OCI-LY1 (cell line): ENCODE measurements at regions not wholly inside any gene's neighbourhood (a gene's known extent, or its start where the extent isn't known, plus 50 kb on each side); places are given as distances from the start of the nearest gene placed in this dataset.

Experiments used
- H2AFZ ChIP-seq: fragments of 200-600 bp; sonication (generic), shearing (Covaris generic); 2 replicates; pipeline ENCODE4 v1.6.0; 2014; ENCODE audit warnings: antibody characterized with exemption, mild to moderate bottlenecking, low read length
- H3F3A ChIP-seq: fragments of 200-600 bp; sonication (generic), shearing (Covaris generic); 2 replicates; pipeline ENCODE4 v1.6.0; 2014; ENCODE audit warnings: mild to moderate bottlenecking, antibody characterized with exemption, low read length, moderate library complexity; ENCODE audit not compliant: insufficient read depth
- H3K27ac ChIP-seq: fragments of 200-600 bp; sonication (generic); 2 replicates; pipeline ENCODE4 v1.5.1; 2014; ENCODE audit warnings: low read length, mixed run types, mild to moderate bottlenecking, low read depth; ENCODE audit not compliant: poor library complexity, severe bottlenecking
- H3K27me3 ChIP-seq: fragments of 200-600 bp; sonication (generic); 2 replicates; pipeline ENCODE4 v1.6.0; 2014; ENCODE audit warnings: antibody characterized with exemption, mild to moderate bottlenecking, low read length, moderate library complexity; ENCODE audit not compliant: insufficient read depth
- H3K36me3 ChIP-seq: fragments of 200-600 bp; sonication (generic); 2 replicates; pipeline ENCODE4 v1.6.1; 2014; ENCODE audit warnings: mild to moderate bottlenecking, antibody characterized with exemption, low read length, moderate library complexity, mixed read lengths; ENCODE audit not compliant: insufficient read depth
- H3K4me1 ChIP-seq: fragments of 200-600 bp; sonication (generic); 2 replicates; pipeline ENCODE4 v1.5.1; 2014; ENCODE audit warnings: mild to moderate bottlenecking, low read length, moderate library complexity; ENCODE audit not compliant: insufficient read depth, severe bottlenecking
- H3K4me2 ChIP-seq: fragments of 200-600 bp; sonication (generic), shearing (Covaris generic); 2 replicates; pipeline ENCODE4 v1.6.1; 2014; ENCODE audit warnings: low read length
- H3K4me3 ChIP-seq: fragments of 200-600 bp; sonication (generic); 2 replicates; pipeline ENCODE4 v1.5.1; 2014; ENCODE audit warnings: low read length, low read depth, mild to moderate bottlenecking, mixed read lengths; ENCODE audit not compliant: poor library complexity, severe bottlenecking
- H3K79me2 ChIP-seq: fragments of 200-600 bp; shearing (Covaris generic); 2 replicates; pipeline ENCODE4 v1.6.1; 2016; ENCODE audit warnings: mixed run types, low read length, mixed read lengths; ENCODE audit not compliant: insufficient read depth
- H3K9ac ChIP-seq: fragments of 200-600 bp; sonication (generic), shearing (Covaris generic); 2 replicates; pipeline ENCODE4 v1.6.1; 2014; ENCODE audit warnings: mild to moderate bottlenecking, low read length, mixed read lengths
- H3K9me2 ChIP-seq: fragments of 200-600 bp; sonication (generic), shearing (Covaris generic); 2 replicates; pipeline ENCODE4 v1.6.1; 2014; ENCODE audit warnings: low read depth, mild to moderate bottlenecking, low read length, mixed read lengths
- H3K9me3 ChIP-seq: fragments of 200-600 bp; shearing (Covaris generic); 2 replicates; pipeline ENCODE4 v1.6.1; 2014; ENCODE audit warnings: low read length, mixed read lengths
- H4K20me1 ChIP-seq: fragments of 200-600 bp; sonication (generic), shearing (Covaris generic); 2 replicates; pipeline ENCODE4 v1.6.0; 2016; ENCODE audit warnings: mild to moderate bottlenecking, low read length; ENCODE audit not compliant: insufficient read depth
- CTCF ChIP-seq: fragments of 200-600 bp; sonication (generic), shearing (Covaris generic); IDR thresholded peaks from 2 replicates; pipeline ENCODE4 v1.5.1; 2017; ENCODE audit warnings: mild to moderate bottlenecking, antibody characterized with exemption, low read length, moderate library complexity, mixed read lengths
- EZH2 ChIP-seq: fragments of 200-600 bp; sonication (generic), shearing (Covaris generic); IDR thresholded peaks from 2 replicates; pipeline ENCODE4 v1.8.0; 2017; ENCODE audit warnings: borderline replicate concordance, mixed run types, mild to moderate bottlenecking, antibody characterized with exemption, low read length, moderate library complexity, mixed read lengths

GRCh38 chr6:155832596-155832995 lies 377.0 kb upstream of the NOX3 start:
- H3K36me3 ChIP-seq = no peaks in the 10 kb centered on the region

GRCh38 chr6:155830531-155830930 lies 374.9 kb upstream of the NOX3 start:
- no peak overlapping the region for H3K4me3 ChIP-seq
- no peaks in the 10 kb centered on the region for H3K9me3 ChIP-seq
- no peaks in the 10 kb centered on the region for H4K20me1 ChIP-seq
- TF ChIP-seq EZH2 = no peak
- no peak for TF ChIP-seq CTCF
- no peak overlapping the region for H3K9ac ChIP-seq
- no peaks in the 10 kb centered on the region for H3K36me3 ChIP-seq
- no peak overlapping the region for H3K27ac ChIP-seq
- H3K4me1 ChIP-seq = no peaks in the 10 kb centered on the region
- no peaks in the 10 kb centered on the region for H3K27me3 ChIP-seq
- no peaks in the 10 kb centered on the region for H3K9me2 ChIP-seq
- no peaks in the 10 kb centered on the region for H3K79me2 ChIP-seq
- no peak overlapping the region for H2AFZ ChIP-seq
- no peak overlapping the region for H3K4me2 ChIP-seq
- H3F3A ChIP-seq = no peaks in the 10 kb centered on the region

More at GRCh38 chr6:155832596-155832995, 377.0 kb upstream of the NOX3 start:
- H3K9me2 ChIP-seq = no peaks in the 10 kb centered on the region
- no peak overlapping the region for H2AFZ ChIP-seq
- H3F3A ChIP-seq = no peaks in the 10 kb centered on the region
- no peak overlapping the region for H3K4me2 ChIP-seq
- no peaks in the 10 kb centered on the region for H3K4me1 ChIP-seq
- no peaks in the 10 kb centered on the region for H3K79me2 ChIP-seq
- no peak overlapping the region for H3K27ac ChIP-seq
- H3K9ac ChIP-seq = no peak overlapping the region
- H3K4me3 ChIP-seq = no peak overlapping the region
- no peaks in the 10 kb centered on the region for H3K27me3 ChIP-seq
- no peaks in the 10 kb centered on the region for H3K9me3 ChIP-seq
- no peaks in the 10 kb centered on the region for H4K20me1 ChIP-seq
- TF ChIP-seq CTCF = no peak
- TF ChIP-seq EZH2 = no peak

- H3F3A ChIP-seq = no peaks in the 10 kb centered on the region
- H3K9me3 ChIP-seq = no peaks in the 10 kb centered on the region
- no peaks in the 10 kb centered on the region for H3K4me1 ChIP-seq
- H3K79me2 ChIP-seq = no peaks in the 10 kb centered on the region
- H3K4me2 ChIP-seq = no peak overlapping the region
- no peak overlapping the region for H3K27ac ChIP-seq
- no peaks in the 10 kb centered on the region for H3K9me2 ChIP-seq
- TF ChIP-seq CTCF = no peak
- no peak for TF ChIP-seq EZH2
- no peak overlapping the region for H2AFZ ChIP-seq
- H3K4me3 ChIP-seq = no peak overlapping the region
- H3K27me3 ChIP-seq = no peaks in the 10 kb centered on the region
- no peak overlapping the region for H3K9ac ChIP-seq
- no peaks in the 10 kb centered on the region for H4K20me1 ChIP-seq
- no peaks in the 10 kb centered on the region for H3K36me3 ChIP-seq
Observed at GRCh38 chr6:155829646-155830045, 374.0 kb upstream of the NOX3 start.
